ENCODE measurements at regions not wholly inside any gene's neighbourhood (a gene's known extent, or its start where the extent isn't known, plus 50 kb on each side); places are given as distances from the start of the nearest gene placed in this dataset.

DNA sequence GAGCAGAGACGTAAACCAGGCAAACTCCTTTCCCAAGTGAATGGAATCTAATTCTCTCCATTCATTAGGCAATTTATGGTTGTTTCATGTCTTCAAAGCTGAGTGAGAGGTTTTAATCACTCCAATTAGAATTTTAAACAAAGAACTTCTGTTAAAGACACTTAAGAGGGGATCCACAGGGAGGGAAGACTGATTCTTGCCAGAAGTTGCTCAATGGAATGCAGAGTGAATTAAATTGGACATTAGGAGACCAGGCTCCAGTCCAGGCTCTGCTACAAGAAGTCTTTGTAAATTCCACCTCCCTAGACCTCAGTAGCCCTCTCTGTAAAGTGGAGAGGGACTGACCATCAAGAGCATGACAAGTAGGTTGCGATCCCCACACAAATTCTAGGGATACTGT, 130.7 kb upstream of the TMEM72 start:
- H3K9me3 ChIP-seq (ENCODE audit: low read length), result no peaks in the 10 kb centered on the region
- ChIA-PET CTCF (no interaction called here), POLR2A (no interaction called here)
- DNase-seq, result no peak
- H3K4me1 ChIP-seq (ENCODE audit: insufficient read depth, low read length), result no peaks in the 10 kb centered on the region
- H3K27ac ChIP-seq (ENCODE audit: low read depth, low read length), result no peak overlapping the region
- Mint-ChIP-seq H3K27me3 (peaks cover 6 to 8% of the 10 kb centered on the region in 2 donors), H3K4me3 (no peak overlapping the region), H3K36me3 (peaks cover 0 to 2% (median 0%) of the 10 kb centered on the region in 3 donors), H3K27ac (no peak overlapping the region), H3K9me3 (peaks cover 0 to 2% (median 0%) of the 10 kb centered on the region in 5 donors), H3K4me1 (no peaks in the 10 kb centered on the region)
- H3K36me3 ChIP-seq (ENCODE audit: insufficient read depth, low read length), result no peaks in the 10 kb centered on the region
- peaks cover 6% of the 10 kb centered on the region for H3K27me3 ChIP-seq (ENCODE audit: insufficient read depth, low read length, poor library complexity, severe bottlenecking)
- no peak overlapping the region for H3K4me3 ChIP-seq (ENCODE audit: low read length)

DNA sequence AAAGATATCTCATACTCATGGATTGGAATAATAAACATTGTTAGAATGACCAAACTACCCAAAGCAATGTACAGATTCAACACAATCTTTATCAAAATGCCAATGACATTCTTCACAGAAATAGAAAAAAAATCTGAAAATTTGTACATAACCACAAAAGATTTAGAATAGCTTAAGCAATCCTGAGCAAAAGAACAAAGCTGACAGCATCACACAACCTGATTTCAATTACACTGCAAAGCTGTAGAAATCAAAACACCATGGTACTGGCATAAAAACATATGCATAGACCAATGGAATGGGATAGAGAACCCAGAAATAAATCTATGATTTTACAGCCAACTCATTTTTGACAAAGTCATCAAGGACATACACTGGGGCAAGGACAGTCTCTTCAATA, 130.0 kb upstream of the TMEM72 start:
- Mint-ChIP-seq H3K27ac (no peak overlapping the region), H3K27me3 (peaks cover 6 to 8% of the 10 kb centered on the region in 2 donors), H3K4me3 (no peak overlapping the region), H3K9me3 (peaks cover 0 to 2% (median 0%) of the 10 kb centered on the region in 5 donors), H3K4me1 (no peaks in the 10 kb centered on the region), H3K36me3 (peaks cover 0 to 2% (median 0%) of the 10 kb centered on the region in 3 donors)
- DNase-seq, result no peak
- Histone ChIP-seq H3K36me3 (ENCODE audit: insufficient read depth, low read length) (no peaks in the 10 kb centered on the region), H3K4me3 (ENCODE audit: low read length) (no peak overlapping the region), H3K9me3 (ENCODE audit: low read length) (no peaks in the 10 kb centered on the region), H3K27ac (ENCODE audit: low read depth, low read length) (no peak overlapping the region), H3K27me3 (ENCODE audit: insufficient read depth, low read length, poor library complexity, severe bottlenecking) (peaks cover 6% of the 10 kb centered on the region), H3K4me1 (ENCODE audit: insufficient read depth, low read length) (no peaks in the 10 kb centered on the region)
- ChIA-PET POLR2A (no interaction called here), CTCF (no interaction called here)

DNA sequence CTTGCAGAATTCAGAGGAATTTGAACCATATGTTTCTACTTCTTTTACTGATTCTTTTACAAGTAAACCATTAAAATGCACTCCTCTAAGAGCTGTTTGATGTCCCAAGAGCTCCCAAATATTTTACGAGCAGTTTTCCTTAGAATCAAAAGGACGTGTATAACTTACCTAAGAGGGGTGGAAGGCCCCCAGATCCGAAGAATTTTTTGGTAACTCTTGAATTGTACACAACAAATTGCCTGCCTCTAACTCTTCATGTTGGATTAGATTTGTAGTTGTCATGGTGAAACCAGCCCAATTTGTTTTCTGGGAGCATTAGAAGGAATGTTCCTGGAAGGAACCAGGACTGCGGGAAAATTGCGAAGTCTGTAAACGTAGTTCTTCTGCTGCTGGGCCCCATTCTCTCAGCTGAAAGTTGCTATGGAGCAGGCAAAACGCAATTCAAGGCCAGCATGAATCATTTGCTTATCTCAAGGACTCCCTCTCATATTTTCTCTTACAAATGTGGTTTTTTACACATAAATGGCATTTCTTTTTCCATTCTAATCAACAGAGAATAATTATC, 124.8 kb upstream of the TMEM72 start:
- Histone ChIP-seq H3K27me3 (ENCODE audit: insufficient read depth, low read length, poor library complexity, severe bottlenecking) (no peaks in the 10 kb centered on the region), H3K4me3 (ENCODE audit: low read length) (no peak overlapping the region), H3K36me3 (ENCODE audit: insufficient read depth, low read length) (no peaks in the 10 kb centered on the region), H3K27ac (ENCODE audit: low read depth, low read length) (no peak overlapping the region), H3K9me3 (ENCODE audit: low read length) (no peaks in the 10 kb centered on the region), H3K4me1 (ENCODE audit: insufficient read depth, low read length) (no peaks in the 10 kb centered on the region)
- peaks cover 0 to 2% (median 0%) of the 10 kb centered on the region in 3 donors for H3K36me3 Mint-ChIP-seq
- no peak overlapping the region for H3K4me3 Mint-ChIP-seq
- peaks cover 6 to 7% of the 10 kb centered on the region in 2 donors for H3K27me3 Mint-ChIP-seq
- no peaks in the 10 kb centered on the region for H3K4me1 Mint-ChIP-seq
- CTCF ChIA-PET, result no interaction called here
- POLR2A ChIA-PET, result no interaction called here
- H3K27ac Mint-ChIP-seq, result no peak overlapping the region
- no peak for DNase-seq
- H3K9me3 Mint-ChIP-seq, result peaks cover 0 to 2% (median 0%) of the 10 kb centered on the region in 5 donors

DNA sequence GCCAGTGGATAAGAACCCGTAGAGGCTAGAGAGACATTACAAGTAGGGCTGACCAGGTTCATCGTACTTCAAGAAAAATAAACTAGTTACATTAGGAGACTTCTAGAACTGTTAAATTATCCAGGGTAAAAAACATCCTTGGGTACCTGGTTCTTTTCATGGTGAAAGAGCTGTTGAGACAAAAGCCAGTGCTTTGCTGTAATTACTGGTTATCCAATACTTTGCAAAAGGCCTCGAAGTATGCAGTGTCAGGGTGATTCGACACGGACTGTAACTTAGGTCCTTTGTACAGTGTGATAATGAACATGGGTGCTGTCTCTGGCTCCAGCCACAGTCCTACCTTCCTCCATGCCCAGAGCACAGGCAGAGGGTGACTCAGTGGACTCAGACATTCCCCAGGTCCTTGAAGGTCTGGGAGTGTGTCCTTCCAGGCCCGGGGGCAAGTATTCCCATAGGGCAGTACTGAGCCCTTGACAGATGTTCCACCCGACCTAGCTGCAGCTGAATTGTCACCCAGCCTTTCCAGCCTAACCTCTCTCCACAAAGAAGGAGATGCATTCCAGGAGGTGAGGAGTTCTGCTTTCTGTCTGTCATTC, 123.6 kb upstream of the TMEM72 start:
- no peak overlapping the region for H3K4me3 Mint-ChIP-seq

DNA sequence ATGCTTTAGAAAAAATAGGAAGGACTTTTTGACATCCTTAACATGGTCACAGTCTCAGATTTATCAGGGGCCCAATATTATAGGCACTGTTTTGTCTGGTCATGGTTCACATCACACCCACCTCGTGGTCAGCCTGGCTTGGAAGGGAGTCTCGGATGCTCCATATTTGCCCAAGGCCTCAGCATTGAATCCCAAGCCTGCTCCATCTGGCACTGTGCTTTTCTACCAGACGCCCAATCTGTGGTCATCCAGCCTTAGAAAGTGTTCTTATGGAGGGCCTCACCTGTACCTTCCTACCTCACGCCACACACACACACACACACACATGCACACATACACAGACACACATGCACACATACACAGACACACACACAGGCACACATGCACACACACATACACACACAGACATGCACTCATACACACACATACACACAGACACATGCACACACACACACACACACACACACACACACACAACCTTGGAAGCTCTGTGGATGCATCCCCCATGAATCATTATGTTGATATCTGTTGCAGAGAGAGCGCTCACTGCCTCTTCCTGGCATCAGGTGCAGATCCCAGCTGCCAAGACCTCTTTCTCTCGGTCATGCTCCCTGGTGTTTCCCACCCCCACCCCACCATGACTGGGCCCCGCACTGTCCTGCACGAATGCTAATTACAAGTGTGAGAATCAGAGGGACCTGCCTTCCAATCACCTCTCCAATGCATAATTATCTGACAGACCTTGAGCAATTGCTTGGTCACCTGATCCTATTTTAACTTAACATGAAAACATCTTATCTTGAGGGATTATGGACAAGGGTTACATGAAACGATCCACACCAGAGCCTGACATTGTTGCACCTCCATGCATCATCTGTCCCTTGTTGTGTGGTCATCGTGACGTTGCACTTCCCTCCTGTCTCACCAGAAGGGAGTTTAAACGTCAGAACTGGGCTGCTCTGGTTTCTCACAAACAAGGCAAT, 122.7 kb upstream of the TMEM72 start:
- Histone ChIP-seq H3K4me3 (ENCODE audit: low read length) (no peak overlapping the region), H3K27ac (ENCODE audit: low read depth, low read length) (no peak overlapping the region), H3K36me3 (ENCODE audit: insufficient read depth, low read length) (no peaks in the 10 kb centered on the region), H3K9me3 (ENCODE audit: low read length) (no peaks in the 10 kb centered on the region), H3K27me3 (ENCODE audit: insufficient read depth, low read length, poor library complexity, severe bottlenecking) (no peaks in the 10 kb centered on the region), H3K4me1 (ENCODE audit: insufficient read depth, low read length) (no peaks in the 10 kb centered on the region)
- Mint-ChIP-seq H3K27ac (no peak overlapping the region), H3K9me3 (peaks cover 0 to 1% (median 0%) of the 10 kb centered on the region in 5 donors), H3K36me3 (peaks cover 0 to 2% (median 0%) of the 10 kb centered on the region in 3 donors), H3K27me3 (peaks cover 6% of the 10 kb centered on the region in 2 donors), H3K4me3 (no peak overlapping the region), H3K4me1 (no peaks in the 10 kb centered on the region)
- POLR2A ChIA-PET, result no interaction called here
- no peak for DNase-seq
- CTCF ChIA-PET, result no interaction called here

More for the DNA sequence above, 123.6 kb upstream of the TMEM72 start:
- Mint-ChIP-seq H3K4me1 (no peaks in the 10 kb centered on the region), H3K36me3 (peaks cover 0 to 2% (median 0%) of the 10 kb centered on the region in 3 donors), H3K9me3 (peaks cover 0 to 1% (median 0%) of the 10 kb centered on the region in 5 donors), H3K27me3 (peaks cover 6% of the 10 kb centered on the region in 2 donors), H3K27ac (no peak overlapping the region)
- CTCF ChIA-PET, result no interaction called here
- no peak overlapping the region for H3K27ac ChIP-seq (ENCODE audit: low read depth, low read length)
- no peaks in the 10 kb centered on the region for H3K9me3 ChIP-seq (ENCODE audit: low read length)
- POLR2A ChIA-PET, result no interaction called here
- DNase-seq, result no peak
- no peaks in the 10 kb centered on the region for H3K4me1 ChIP-seq (ENCODE audit: insufficient read depth, low read length)
- H3K27me3 ChIP-seq (ENCODE audit: insufficient read depth, low read length, poor library complexity, severe bottlenecking), result no peaks in the 10 kb centered on the region
- no peak overlapping the region for H3K4me3 ChIP-seq (ENCODE audit: low read length)
- H3K36me3 ChIP-seq (ENCODE audit: insufficient read depth, low read length), result no peaks in the 10 kb centered on the region

GRCh38 chr10:44792119-44792775, 118.9 kb upstream of the TMEM72 start:
- DNase-seq, result no peak
- no peaks in the 10 kb centered on the region for H3K9me3 ChIP-seq (ENCODE audit: low read length)
- POLR2A ChIA-PET, result no interaction called here
- H3K36me3 Mint-ChIP-seq, result no peaks in the 10 kb centered on the region
- H3K27ac Mint-ChIP-seq, result no peak overlapping the region
- no peaks in the 10 kb centered on the region for H3K4me1 ChIP-seq (ENCODE audit: insufficient read depth, low read length)
- no peak overlapping the region for H3K4me3 Mint-ChIP-seq
- no peaks in the 10 kb centered on the region for H3K27me3 ChIP-seq (ENCODE audit: insufficient read depth, low read length, poor library complexity, severe bottlenecking)
- H3K9me3 Mint-ChIP-seq, result no peaks in the 10 kb centered on the region
- CTCF ChIA-PET, result no interaction called here
- H3K27me3 Mint-ChIP-seq, result peaks cover 8 to 13% of the 10 kb centered on the region in 2 donors
- no peak overlapping the region for H3K27ac ChIP-seq (ENCODE audit: low read depth, low read length)
- no peak overlapping the region for H3K4me3 ChIP-seq (ENCODE audit: low read length)
- H3K36me3 ChIP-seq (ENCODE audit: insufficient read depth, low read length), result no peaks in the 10 kb centered on the region
- no peaks in the 10 kb centered on the region for H3K4me1 Mint-ChIP-seq

DNA sequence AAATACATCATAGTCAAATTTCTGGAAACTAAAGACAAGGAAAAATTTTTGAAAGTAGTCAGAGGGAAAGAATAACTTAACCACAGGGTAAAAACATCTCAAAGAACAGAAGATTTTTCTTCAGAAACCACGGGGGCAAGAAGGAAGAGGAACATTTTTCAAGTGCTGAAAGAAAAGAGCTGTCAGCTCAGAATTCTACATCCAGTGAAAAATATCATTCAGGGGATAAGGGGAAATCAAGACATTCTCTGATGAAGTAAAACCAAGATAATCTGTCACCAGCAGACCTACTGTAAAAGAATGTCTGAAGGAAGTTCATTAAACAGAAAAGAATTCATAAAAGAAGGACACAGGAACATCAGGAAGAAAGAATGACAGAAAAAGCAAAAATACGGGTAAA, 111.2 kb upstream of the TMEM72 start:
- Mint-ChIP-seq H3K9me3 (no peaks in the 10 kb centered on the region), H3K27ac (no peak overlapping the region), H3K36me3 (no peaks in the 10 kb centered on the region), H3K4me1 (no peaks in the 10 kb centered on the region), H3K4me3 (no peak overlapping the region), H3K27me3 (peaks cover 15 to 36% of the 10 kb centered on the region in 2 donors)
- ChIA-PET POLR2A (no interaction called here), CTCF (no interaction called here)
- no peak for DNase-seq
- Histone ChIP-seq H3K27ac (ENCODE audit: low read depth, low read length) (no peak overlapping the region), H3K36me3 (ENCODE audit: insufficient read depth, low read length) (no peaks in the 10 kb centered on the region), H3K9me3 (ENCODE audit: low read length) (no peaks in the 10 kb centered on the region), H3K4me1 (ENCODE audit: insufficient read depth, low read length) (no peaks in the 10 kb centered on the region), H3K4me3 (ENCODE audit: low read length) (no peak overlapping the region), H3K27me3 (ENCODE audit: insufficient read depth, low read length, poor library complexity, severe bottlenecking) (no peaks in the 10 kb centered on the region)

Data from CD8-positive, alpha-beta memory T cell (primary cell).